ENCODE measurements at regions not wholly inside any gene's neighbourhood (a gene's known extent, or its start where the extent isn't known, plus 50 kb on each side); places are given as distances from the start of the nearest gene placed in this dataset.
"Not testable (repeated sequence)": the region's sequence is repeated elsewhere in the genome, so short reads cannot be mapped to it uniquely, and the experiment has no call there.

DNA sequence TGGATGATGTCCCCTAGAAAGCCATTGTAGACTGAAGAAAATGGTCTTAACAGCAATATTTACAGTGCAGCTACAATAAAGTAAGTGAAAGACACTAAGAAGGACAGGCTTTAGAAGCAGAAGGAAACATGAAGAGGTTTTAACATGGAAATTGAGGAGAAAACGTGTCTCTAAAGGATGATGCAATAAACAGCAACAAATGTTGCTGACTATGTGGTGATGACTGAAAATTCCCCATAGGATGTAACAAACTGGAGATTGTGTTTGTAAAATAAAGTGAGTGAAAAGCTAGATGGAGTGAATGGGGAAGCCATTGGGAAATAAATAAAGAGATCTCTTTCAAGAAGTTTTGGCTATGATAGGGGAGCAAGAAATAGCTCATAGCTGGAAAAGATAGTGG lies 186.7 kb upstream of the IPO5 start (continued):
- TF ChIP-seq EMX1 (CRISPR knock-in tag; IDR thresholded peaks at IDR 0.05), result no peak

DNA sequence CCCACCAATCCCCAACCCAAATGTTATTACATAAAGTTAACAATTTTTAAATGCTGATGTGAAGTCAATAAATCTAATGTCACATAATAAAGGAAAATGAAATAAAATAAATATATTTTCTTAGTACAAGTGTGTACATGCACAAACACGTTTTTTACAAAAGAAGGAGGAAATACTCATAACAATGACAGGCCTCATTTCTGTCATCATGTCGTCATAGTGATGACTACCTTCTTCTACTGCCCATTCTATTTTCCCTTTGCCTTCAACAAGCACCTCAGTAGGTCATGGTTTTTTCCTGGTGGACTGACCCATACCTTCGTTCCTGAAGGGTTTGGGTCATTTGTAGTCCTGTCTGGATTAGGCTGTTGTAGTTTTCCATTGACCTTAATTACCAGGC lies 185.3 kb upstream of the IPO5 start:
- H3K4me1 Mint-ChIP-seq, result no peaks in the 10 kb centered on the region
- CTCF ChIA-PET, result no interaction called here
- POLR2A ChIA-PET, result no interaction called here

GRCh38 chr13:97770231-97770630 lies 183.2 kb upstream of the IPO5 start:
- H3K27me3 Mint-ChIP-seq (ENCODE audit: low read depth); DNase-seq (ENCODE audit: low spot score); POLR2A ChIA-PET; CTCF ChIA-PET; ATAC-seq; H3K4me1 Mint-ChIP-seq; H3K27ac Mint-ChIP-seq; H3K4me3 Mint-ChIP-seq; H3K36me3 Mint-ChIP-seq: not testable (repeated sequence)
- peaks cover 44% of the 10 kb centered on the region for H3K9me3 Mint-ChIP-seq

More for the DNA sequence above, 185.3 kb upstream of the IPO5 start:
- DNase-seq (ENCODE audit: low spot score), result no peak
- Mint-ChIP-seq H3K9me3 (peaks cover 44% of the 10 kb centered on the region), H3K36me3 (no peaks in the 10 kb centered on the region; the same call in 1 of the 2 replicates), H3K27me3 (ENCODE audit: low read depth) (no peaks in the 10 kb centered on the region; the same call in 1 of the 2 replicates), H3K27ac (no peak overlapping the region), H3K4me3 (no peak overlapping the region)
- TF ChIP-seq USF2 (CRISPR knock-in tag; IDR thresholded peaks at IDR 0.05) (no peak), ZNF512 (CRISPR knock-in tag; IDR thresholded peaks at IDR 0.05; ENCODE audit: borderline replicate concordance) (no peak), SOX15 (CRISPR knock-in tag; IDR thresholded peaks at IDR 0.05) (no peak), NR2C2 (CRISPR knock-in tag; IDR thresholded peaks at IDR 0.05) (no peak), KAT7 (CRISPR knock-in tag; IDR thresholded peaks at IDR 0.05; ENCODE audit: borderline replicate concordance) (no peak), JUN (CRISPR knock-in tag; IDR thresholded peaks at IDR 0.05) (no peak), PRRX2 (CRISPR knock-in tag; IDR thresholded peaks at IDR 0.05) (no peak), ELF4 (CRISPR knock-in tag; IDR thresholded peaks at IDR 0.05; ENCODE audit: low read depth) (no peak), NR3C1 (CRISPR knock-in tag; conservative IDR thresholded peaks at IDR 0.05; ENCODE audit: low read depth) (no peak), ZNF263 (CRISPR knock-in tag; IDR thresholded peaks at IDR 0.05; ENCODE audit: low read depth) (no peak), RORB (CRISPR knock-in tag; IDR thresholded peaks at IDR 0.05) (no peak), TP53 (CRISPR knock-in tag; IDR thresholded peaks at IDR 0.05) (no peak), ZNF423 (CRISPR knock-in tag; IDR thresholded peaks at IDR 0.05) (no peak), ZNF138 (CRISPR knock-in tag; conservative IDR thresholded peaks at IDR 0.05) (no peak)
- TF ChIP-seq, protein P1, sequence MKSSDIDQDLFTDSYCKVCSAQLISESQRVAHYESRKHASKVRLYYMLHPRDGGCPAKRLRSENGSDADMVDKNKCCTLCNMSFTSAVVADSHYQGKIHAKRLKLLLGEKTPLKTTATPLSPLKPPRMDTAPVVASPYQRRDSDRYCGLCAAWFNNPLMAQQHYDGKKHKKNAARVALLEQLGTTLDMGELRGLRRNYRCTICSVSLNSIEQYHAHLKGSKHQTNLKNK (CRISPR knock-in tag; IDR thresholded peaks at IDR 0.05), result no peak
- TF ChIP-seq, protein P2, sequence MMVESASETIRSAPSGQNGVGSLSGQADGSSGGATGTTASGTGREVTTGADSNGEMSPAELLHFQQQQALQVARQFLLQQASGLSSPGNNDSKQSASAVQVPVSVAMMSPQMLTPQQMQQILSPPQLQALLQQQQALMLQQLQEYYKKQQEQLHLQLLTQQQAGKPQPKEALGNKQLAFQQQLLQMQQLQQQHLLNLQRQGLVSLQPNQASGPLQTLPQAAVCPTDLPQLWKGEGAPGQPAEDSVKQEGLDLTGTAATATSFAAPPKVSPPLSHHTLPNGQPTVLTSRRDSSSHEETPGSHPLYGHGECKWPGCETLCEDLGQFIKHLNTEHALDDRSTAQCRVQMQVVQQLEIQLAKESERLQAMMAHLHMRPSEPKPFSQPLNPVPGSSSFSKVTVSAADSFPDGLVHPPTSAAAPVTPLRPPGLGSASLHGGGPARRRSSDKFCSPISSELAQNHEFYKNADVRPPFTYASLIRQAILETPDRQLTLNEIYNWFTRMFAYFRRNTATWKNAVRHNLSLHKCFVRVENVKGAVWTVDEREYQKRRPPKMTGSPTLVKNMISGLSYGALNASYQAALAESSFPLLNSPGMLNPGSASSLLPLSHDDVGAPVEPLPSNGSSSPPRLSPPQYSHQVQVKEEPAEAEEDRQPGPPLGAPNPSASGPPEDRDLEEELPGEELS (CRISPR knock-in tag; IDR thresholded peaks at IDR 0.05), result no peak
- TF ChIP-seq, protein P3, sequence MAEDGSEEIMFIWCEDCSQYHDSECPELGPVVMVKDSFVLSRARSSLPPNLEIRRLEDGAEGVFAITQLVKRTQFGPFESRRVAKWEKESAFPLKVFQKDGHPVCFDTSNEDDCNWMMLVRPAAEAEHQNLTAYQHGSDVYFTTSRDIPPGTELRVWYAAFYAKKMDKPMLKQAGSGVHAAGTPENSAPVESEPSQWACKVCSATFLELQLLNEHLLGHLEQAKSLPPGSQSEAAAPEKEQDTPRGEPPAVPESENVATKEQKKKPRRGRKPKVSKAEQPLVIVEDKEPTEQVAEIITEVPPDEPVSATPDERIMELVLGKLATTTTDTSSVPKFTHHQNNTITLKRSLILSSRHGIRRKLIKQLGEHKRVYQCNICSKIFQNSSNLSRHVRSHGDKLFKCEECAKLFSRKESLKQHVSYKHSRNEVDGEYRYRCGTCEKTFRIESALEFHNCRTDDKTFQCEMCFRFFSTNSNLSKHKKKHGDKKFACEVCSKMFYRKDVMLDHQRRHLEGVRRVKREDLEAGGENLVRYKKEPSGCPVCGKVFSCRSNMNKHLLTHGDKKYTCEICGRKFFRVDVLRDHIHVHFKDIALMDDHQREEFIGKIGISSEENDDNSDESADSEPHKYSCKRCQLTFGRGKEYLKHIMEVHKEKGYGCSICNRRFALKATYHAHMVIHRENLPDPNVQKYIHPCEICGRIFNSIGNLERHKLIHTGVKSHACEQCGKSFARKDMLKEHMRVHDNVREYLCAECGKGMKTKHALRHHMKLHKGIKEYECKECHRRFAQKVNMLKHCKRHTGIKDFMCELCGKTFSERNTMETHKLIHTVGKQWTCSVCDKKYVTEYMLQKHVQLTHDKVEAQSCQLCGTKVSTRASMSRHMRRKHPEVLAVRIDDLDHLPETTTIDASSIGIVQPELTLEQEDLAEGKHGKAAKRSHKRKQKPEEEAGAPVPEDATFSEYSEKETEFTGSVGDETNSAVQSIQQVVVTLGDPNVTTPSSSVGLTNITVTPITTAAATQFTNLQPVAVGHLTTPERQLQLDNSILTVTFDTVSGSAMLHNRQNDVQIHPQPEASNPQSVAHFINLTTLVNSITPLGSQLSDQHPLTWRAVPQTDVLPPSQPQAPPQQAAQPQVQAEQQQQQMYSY (CRISPR knock-in tag; IDR thresholded peaks at IDR 0.05), result no peak
- no peak for ATAC-seq

- H3K27ac Mint-ChIP-seq; H3K4me1 Mint-ChIP-seq; ATAC-seq; CTCF ChIA-PET; H3K4me3 Mint-ChIP-seq; POLR2A ChIA-PET; H3K36me3 Mint-ChIP-seq; DNase-seq (ENCODE audit: low spot score); H3K27me3 Mint-ChIP-seq (ENCODE audit: low read depth): not testable (repeated sequence)
- H3K9me3 Mint-ChIP-seq, result peaks cover 54% of the 10 kb centered on the region
Observed at GRCh38 chr13:97772466-97772865, 181.0 kb upstream of the IPO5 start.

DNA sequence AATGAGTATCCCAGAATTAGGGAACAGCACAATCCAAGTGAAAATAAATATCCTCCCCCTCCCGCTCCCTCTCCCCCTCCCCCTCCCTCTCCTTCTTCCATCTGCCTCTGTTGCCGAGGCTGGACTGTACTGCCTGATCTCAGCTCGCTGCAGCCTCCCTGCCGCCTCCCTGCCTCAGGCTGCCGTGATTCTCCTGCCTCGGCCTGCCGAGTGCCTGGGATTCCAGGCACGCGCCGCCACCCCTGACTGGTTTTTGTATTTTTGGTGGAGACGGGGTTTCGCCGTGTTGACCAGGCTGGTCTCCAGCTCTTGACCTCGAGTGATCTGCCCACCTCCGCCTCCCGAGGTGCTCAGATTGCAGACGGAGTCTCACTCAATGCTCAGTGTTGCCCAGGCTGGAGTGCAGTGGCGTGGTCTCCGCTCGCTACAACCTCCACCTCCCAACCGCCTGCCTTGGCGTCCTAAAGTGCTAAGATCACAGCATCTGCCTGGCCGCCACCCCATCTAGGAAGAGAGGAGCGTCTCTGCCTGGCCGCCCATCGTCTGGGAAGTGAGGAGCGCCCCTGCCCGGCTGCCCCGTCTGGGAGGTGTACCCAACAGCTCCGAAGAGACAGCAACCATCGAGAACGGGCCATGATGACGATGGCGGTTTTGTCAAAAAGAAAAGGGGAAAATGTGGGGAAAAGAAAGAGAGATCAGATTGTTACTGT lies 178.9 kb upstream of the IPO5 start:
- H3K27ac Mint-ChIP-seq; POLR2A ChIA-PET; H3K27me3 Mint-ChIP-seq (ENCODE audit: low read depth); ATAC-seq; H3K36me3 Mint-ChIP-seq; H3K4me1 Mint-ChIP-seq; CTCF ChIA-PET; DNase-seq (ENCODE audit: low spot score); H3K4me3 Mint-ChIP-seq: not testable (repeated sequence)
- peaks cover 53% of the 10 kb centered on the region for H3K9me3 Mint-ChIP-seq
